Common myeloid progenitor, CD34-positive (primary cell): ENCODE measurements at regions not wholly inside any gene's neighbourhood (a gene's known extent, or its start where the extent isn't known, plus 50 kb on each side); places are given as distances from the start of the nearest gene placed in this dataset.
"Not testable (repeated sequence)": the region's sequence is repeated elsewhere in the genome, so short reads cannot be mapped to it uniquely, and the experiment has no call there.

Source experiments
- CTCF ChIA-PET: fragments of 350-600 bp; sonication (Branson Sonifier 250); formaldehyde crosslinking; loops from one replicate; lab custom pipeline; 2021; ENCODE audit warnings: antibody characterized with exemption; lab: Charles Lee
- POLR2A ChIA-PET: fragments of 350-600 bp; sonication (Branson Sonifier 250); formaldehyde crosslinking; loops from one replicate; lab custom pipeline; 2021; ENCODE audit warnings: antibody characterized with exemption; lab: Charles Lee
- DNase-seq, 3 donors: peaks; one replicate each; pipeline versions ENCODE4 v3.0.0 to v3.0.0-alpha.2; 2013
- H3K27ac ChIP-seq, 2 experiments: 1 replicate in 1 of 2; 2 replicates in 1 of 2; pipeline ENCODE4 v1.7.0; 2013; ENCODE audit warnings: inconsistent platforms in 2 of 2, low read length in 2 of 2, mild to moderate bottlenecking in 2 of 2, low read depth in 1 of 2, moderate library complexity in 1 of 2; ENCODE audit not compliant: severe bottlenecking in 2 of 2, insufficient read depth in 1 of 2, poor library complexity in 1 of 2
- H3K27me3 ChIP-seq, 5 experiments: replicated peaks in 2 of 5; 1 replicate in 3 of 5; 2 replicates in 2 of 5; pipeline versions ENCODE4 v1.6.1 to v1.7.0; 2013; ENCODE audit warnings: low read length in 4 of 5, mild to moderate bottlenecking in 2 of 5, moderate library complexity in 2 of 5, inconsistent platforms in 1 of 5; ENCODE audit not compliant: insufficient read depth in 5 of 5, control insufficient read depth in 4 of 5
- H3K36me3 ChIP-seq, 4 experiments: 1 replicate in 2 of 4; 2 replicates in 2 of 4; pipeline versions ENCODE4 v1.6.1 to v1.7.0; 2013; ENCODE audit warnings: low read length in 3 of 4, control low read depth in 1 of 4, mild to moderate bottlenecking in 1 of 4; ENCODE audit not compliant: control insufficient read depth in 4 of 4, insufficient read depth in 4 of 4
- H3K4me1 ChIP-seq, 4 experiments: 1 replicate in 3 of 4; 2 replicates in 1 of 4; pipeline versions ENCODE4 v1.6.1 to v1.7.1; 2013; ENCODE audit warnings: low read length in 3 of 4, mild to moderate bottlenecking in 3 of 4, control low read depth in 1 of 4, inconsistent platforms in 1 of 4, moderate library complexity in 1 of 4; ENCODE audit not compliant: control insufficient read depth in 4 of 4, insufficient read depth in 4 of 4; ENCODE audit errors: control extremely low read depth in 1 of 4
- H3K4me3 ChIP-seq, 7 experiments: 1 replicate in 4 of 7; 2 replicates in 3 of 7; pipeline versions ENCODE4 v1.5.1 to v1.7.0; 2013; ENCODE audit warnings: mild to moderate bottlenecking in 7 of 7, low read length in 6 of 7, moderate library complexity in 6 of 7, inconsistent platforms in 2 of 7, low read depth in 2 of 7, control low read depth in 1 of 7; ENCODE audit not compliant: insufficient read depth in 4 of 7, control insufficient read depth in 1 of 7; ENCODE audit errors: extremely low read depth in 1 of 7
- H3K9me3 ChIP-seq, 5 experiments: 1 replicate in 4 of 5; 2 replicates in 1 of 5; pipeline versions ENCODE4 v1.6.1 to v1.7.1; 2013; ENCODE audit warnings: low read length in 4 of 5, mild to moderate bottlenecking in 2 of 5, inconsistent platforms in 1 of 5, low read depth in 1 of 5, moderate library complexity in 1 of 5; ENCODE audit not compliant: control insufficient read depth in 4 of 5, insufficient read depth in 2 of 5; ENCODE audit errors: control extremely low read depth in 1 of 5
- WGBS: methylation state at CpG from one replicate; pipeline ENCODE4 v1.1.5; 2013; ENCODE audit not compliant: insufficient coverage; 5-methylcytosine and 5-hydroxymethylcytosine counted together

GRCh38 chr6:134413241-134413643, 95.3 kb upstream of the SGK1 start:
- peaks cover 3 to 20% (median 5%) of the 10 kb centered on the region in 5 experiments for H3K9me3 ChIP-seq
- ChIA-PET CTCF (interaction anchor here (0.8 kb wide), 1 partner anchor 34 kb away, joined by 3 read pairs; no protein-coding TSS in a partner anchor), POLR2A (no interaction called here)
- WGBS = no CpG with 5 or more reads among the region's 1 CpG
- H3K36me3 ChIP-seq = no peaks in the 10 kb centered on the region
- no peak overlapping the region for H3K27ac ChIP-seq
- DNase-seq = no peak
- H3K4me3 ChIP-seq = no peak overlapping the region
- peaks cover 0 to 3% (median 0%) of the 10 kb centered on the region in 4 experiments for H3K4me1 ChIP-seq
- H3K27me3 ChIP-seq = peaks cover 0 to 2% (median 0%) of the 10 kb centered on the region in 5 experiments

GRCh38 chr6:134410541-134410940, 92.6 kb upstream of the SGK1 start:
- DNase-seq = no peak
- peaks cover 0 to 2% (median 0%) of the 10 kb centered on the region in 5 experiments for H3K27me3 ChIP-seq
- H3K36me3 ChIP-seq = no peaks in the 10 kb centered on the region
- H3K4me3 ChIP-seq = no peak overlapping the region
- H3K27ac ChIP-seq = no peak overlapping the region
- CTCF ChIA-PET = interaction anchor here (1.4 kb wide), 1 partner anchor 10 kb away, joined by 4 read pairs; no protein-coding TSS in a partner anchor
- POLR2A ChIA-PET = no interaction called here
- H3K9me3 ChIP-seq = peaks cover 3 to 20% (median 5%) of the 10 kb centered on the region in 5 experiments
- peaks cover 0 to 3% (median 0%) of the 10 kb centered on the region in 4 experiments for H3K4me1 ChIP-seq
- 100% methylated on average over 1 of the region's 1 CpG for WGBS

GRCh38 chr6:134407791-134408190, 89.9 kb upstream of the SGK1 start:
- H3K4me3 ChIP-seq = no peak overlapping the region
- WGBS = 92% methylated on average over 1 of the region's 2 CpGs
- H3K4me1 ChIP-seq = no peaks in the 10 kb centered on the region
- H3K27ac ChIP-seq = no peak overlapping the region
- H3K36me3 ChIP-seq = no peaks in the 10 kb centered on the region
- peaks cover 0 to 2% (median 0%) of the 10 kb centered on the region in 5 experiments for H3K27me3 ChIP-seq
- ChIA-PET POLR2A (no interaction called here), CTCF (interaction anchor here (0.5 to 1.0 kb wide), 2 partner anchors 10 to 154 kb away, joined by 3 to 4 read pairs; no protein-coding TSS in a partner anchor)
- DNase-seq = no peak
- peaks cover 3 to 11% (median 4%) of the 10 kb centered on the region in 5 experiments for H3K9me3 ChIP-seq

- 98% methylated on average over 7 of the region's 7 CpGs for WGBS
- H3K9me3 ChIP-seq = peaks cover 0 to 4% (median 2%) of the 10 kb centered on the region in 5 experiments
- H3K4me1 ChIP-seq = no peaks in the 10 kb centered on the region
- ChIA-PET CTCF (no interaction called here), POLR2A (no interaction called here)
- no peak overlapping the region for H3K4me3 ChIP-seq
- DNase-seq = no peak
- H3K27ac ChIP-seq = no peak overlapping the region
- no peaks in the 10 kb centered on the region for H3K36me3 ChIP-seq
- H3K27me3 ChIP-seq = peaks cover 0 to 2% (median 0%) of the 10 kb centered on the region in 5 experiments
Observed at GRCh38 chr6:134406311-134406710, 88.4 kb upstream of the SGK1 start.

- 95% methylated on average over 4 of the region's 6 CpGs for WGBS
- Histone ChIP-seq H3K27ac (no peak overlapping the region), H3K4me1 (no peaks in the 10 kb centered on the region), H3K36me3 (no peaks in the 10 kb centered on the region), H3K27me3 (peaks cover 0 to 2% (median 0%) of the 10 kb centered on the region in 5 experiments), H3K9me3 (no peaks in the 10 kb centered on the region), H3K4me3 (no peak overlapping the region)
- ChIA-PET CTCF (interaction anchor here (0.8 kb wide), 1 partner anchor 14 kb away, joined by 4 read pairs; no protein-coding TSS in a partner anchor), POLR2A (no interaction called here)
- no peak for DNase-seq
Observed at GRCh38 chr6:134405386-134406087, 87.6 kb upstream of the SGK1 start.

- DNase-seq, H3K27ac ChIP-seq, H3K36me3 ChIP-seq, H3K4me1 ChIP-seq, H3K27me3 ChIP-seq, H3K9me3 ChIP-seq, POLR2A ChIA-PET, CTCF ChIA-PET, H3K4me3 ChIP-seq: not testable (repeated sequence)
- WGBS = 97% methylated on average over 7 of the region's 10 CpGs
Observed at GRCh38 chr6:134403312-134403711, 85.4 kb upstream of the SGK1 start.

GRCh38 chr6:134402372-134402984, 84.6 kb upstream of the SGK1 start:
- Histone ChIP-seq H3K27me3 (no peaks in the 10 kb centered on the region), H3K36me3 (no peaks in the 10 kb centered on the region), H3K9me3 (no peaks in the 10 kb centered on the region), H3K4me1 (peaks cover 0 to 6% (median 0%) of the 10 kb centered on the region in 4 experiments), H3K4me3 (no peak overlapping the region), H3K27ac (no peak overlapping the region)
- POLR2A ChIA-PET = no interaction called here
- CTCF ChIA-PET = interaction anchor here (0.7 kb wide), 1 partner anchor 9 kb away, joined by 3 read pairs; no protein-coding TSS in a partner anchor
- 100% methylated on average over 1 of the region's 2 CpGs for WGBS
- peak in 2 of 3 donors; percentile 10 for DNase-seq
